Spleen (tissue), 11 donors: ENCODE measurements at regions not wholly inside any gene's neighbourhood (a gene's known extent, or its start where the extent isn't known, plus 50 kb on each side); places are given as distances from the start of the nearest gene placed in this dataset.

Experiments
- DNase-seq: peaks from one replicate; pipeline ENCODE4 v3.0.0-alpha.2; 2020
- H3K27ac ChIP-seq, 8 donors: fragments of 200-600 bp; sonication (generic) in 7 of 8; 1 replicate in 4 of 8; 2 replicates in 4 of 8; pipeline versions ENCODE4 v1.5.0 to v1.8.0; 2016 to 2021; ENCODE audit warnings: inconsistent platforms in 4 of 8, mild to moderate bottlenecking in 4 of 8, moderate library complexity in 1 of 8
- H3K27me3 ChIP-seq, 7 donors: fragments of 200-600 bp; sonication (generic) in 6 of 7; replicated peaks in 1 of 7; 1 replicate in 4 of 7; 2 replicates in 3 of 7; pipeline versions ENCODE4 v1.5.0 to v1.8.0; 2016 to 2021; ENCODE audit warnings: inconsistent platforms in 3 of 7, mild to moderate bottlenecking in 1 of 7
- H3K36me3 ChIP-seq, 6 donors: fragments of 200-600 bp; sonication (generic) in 5 of 6; 1 replicate in 4 of 6; 2 replicates in 2 of 6; pipeline versions ENCODE4 v1.5.0 to v1.8.0; 2016 to 2021; ENCODE audit warnings: inconsistent platforms in 2 of 6
- H3K4me1 ChIP-seq, 6 donors: fragments of 200-600 bp; sonication (generic) in 5 of 6; 1 replicate in 3 of 6; 2 replicates in 3 of 6; pipeline versions ENCODE4 v1.5.0 to v1.8.0; 2016 to 2021; ENCODE audit warnings: inconsistent platforms in 3 of 6
- H3K4me3 ChIP-seq, 8 donors: fragments of 200-600 bp; sonication (generic) in 7 of 8; 1 replicate in 4 of 8; 2 replicates in 4 of 8; pipeline versions ENCODE4 v1.5.0 to v1.8.0; 2016 to 2021; ENCODE audit warnings: inconsistent platforms in 4 of 8, mild to moderate bottlenecking in 4 of 8, moderate library complexity in 2 of 8
- H3K9me3 ChIP-seq, 8 donors: fragments of 200-600 bp; sonication (generic) in 7 of 8; 1 replicate in 4 of 8; 2 replicates in 4 of 8; pipeline versions ENCODE4 v1.5.0 to v1.8.0; 2016 to 2021; ENCODE audit warnings: inconsistent platforms in 4 of 8
- POLR2A ChIP-seq, 3 donors: fragments of 450-650 bp; IDR thresholded peaks; one replicate each; pipeline ENCODE4 v1.5.1; 2017; ENCODE audit warnings: antibody characterized with exemption in 3 of 3, mild to moderate bottlenecking in 1 of 3
- POLR2AphosphoS5 ChIP-seq, 3 donors: sonication (generic); formaldehyde crosslinking; IDR thresholded peaks; one replicate each; pipeline ENCODE4 v1.5.1; 2017; ENCODE audit warnings: antibody characterized with exemption in 3 of 3
- WGBS, 5 donors: extraction: QIAGEN DNeasy Blood & Tissue Kit in 3 of 5; methylation state at CpG; one replicate each; pipeline versions ENCODE4 v1.1.5 to v1.1.7; 2013 to 2018; 5-methylcytosine and 5-hydroxymethylcytosine counted together
- intact Hi-C: fragments of 100-400 bp; cut with DNase I; formaldehyde crosslinking; loops from one replicate; pipeline ENCODE4 v1.15.0; 2023; ENCODE audit warnings: low total_unique reads
- TF ChIP-seq, protein P1 (sequence below), 11 experiments: fragments of 200-600 bp in 7 of 11; fragments of 450-650 bp in 4 of 11; sonication (generic) in 4 of 11; IDR thresholded peaks in 8 of 11; conservative IDR thresholded peaks in 3 of 11; 1 replicate in 7 of 11; 2 replicates in 4 of 11; pipeline versions ENCODE4 v1.4.0 to v1.8.0; 2016 to 2021; ENCODE audit warnings: antibody characterized with exemption in 11 of 11, inconsistent platforms in 4 of 11, mild to moderate bottlenecking in 1 of 11
- donor health status: healthy with polysubstance abuse.
- donor health status: DM: no; HTN: no; CAD: no; lungs with moderate emphysema.
- donor health status: DM: no; HTN: no; CAD: no.
- donor health status: Bipolar disorder and iron deficiency.
- donor health status: healthy.
- donor health status: DM: no; HTN: no; CAD: no.
- donor health status: DM: yes; HTN: yes; CAD: no.

DNA sequence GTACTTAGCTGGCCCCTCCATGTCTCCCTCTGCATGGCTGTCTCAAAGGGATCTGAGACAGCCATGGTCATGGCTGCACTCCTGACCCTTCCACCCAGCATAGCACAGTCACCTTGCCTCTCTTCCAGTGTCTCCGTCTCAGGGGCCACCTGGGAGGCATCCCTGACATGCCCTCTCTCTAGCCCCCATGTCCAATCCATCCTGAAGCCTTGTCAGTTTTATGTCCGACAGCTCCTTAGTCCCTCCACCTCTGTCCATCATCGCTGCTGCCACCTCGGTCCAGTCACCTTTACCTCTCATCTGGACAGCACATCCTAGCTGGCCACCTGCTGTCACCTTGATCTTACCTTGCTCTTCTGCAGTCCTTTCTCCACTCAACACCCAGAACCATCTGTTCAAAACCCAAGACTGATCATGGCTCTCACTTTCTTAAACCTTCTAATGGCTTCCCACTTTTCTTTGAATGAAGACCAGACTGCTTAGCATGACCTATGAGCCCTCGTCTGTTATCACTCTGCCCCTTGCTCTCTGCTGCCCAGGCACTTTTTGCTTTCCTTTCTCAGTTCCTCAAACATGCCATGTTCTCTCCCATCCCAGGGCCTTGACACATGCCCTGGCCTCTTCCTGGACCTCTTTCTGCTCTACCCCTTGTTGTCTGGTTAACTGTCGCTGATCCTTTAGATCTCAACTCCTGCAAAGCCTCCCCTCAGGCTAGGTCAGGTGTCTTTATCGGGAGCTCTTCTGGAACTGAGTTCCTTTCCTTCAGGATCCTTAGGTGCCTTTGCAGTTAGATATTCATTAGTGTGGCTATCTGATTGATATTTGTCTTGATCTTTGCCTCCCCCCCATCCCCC is 181.8 kb upstream of the PITX1 start:
- H3K36me3 ChIP-seq, result no peaks in the 10 kb centered on the region
- H3K9me3 ChIP-seq, result no peaks in the 10 kb centered on the region
- WGBS, 5 donors, result 68 to 80% (median 74%) methylated on average over 7 of the region's 7 CpGs
- DNase-seq, result peak; percentile 40
- peaks cover 0 to 15% (median 0%) of the 10 kb centered on the region in 6 donors for H3K4me1 ChIP-seq
- no peak overlapping the region for H3K27ac ChIP-seq
- intact Hi-C loops, result no loop called here
- peaks cover 0 to 10% (median 0%) of the 10 kb centered on the region in 7 donors for H3K27me3 ChIP-seq
- no peak overlapping the region for H3K4me3 ChIP-seq
- TF ChIP-seq, protein P1, sequence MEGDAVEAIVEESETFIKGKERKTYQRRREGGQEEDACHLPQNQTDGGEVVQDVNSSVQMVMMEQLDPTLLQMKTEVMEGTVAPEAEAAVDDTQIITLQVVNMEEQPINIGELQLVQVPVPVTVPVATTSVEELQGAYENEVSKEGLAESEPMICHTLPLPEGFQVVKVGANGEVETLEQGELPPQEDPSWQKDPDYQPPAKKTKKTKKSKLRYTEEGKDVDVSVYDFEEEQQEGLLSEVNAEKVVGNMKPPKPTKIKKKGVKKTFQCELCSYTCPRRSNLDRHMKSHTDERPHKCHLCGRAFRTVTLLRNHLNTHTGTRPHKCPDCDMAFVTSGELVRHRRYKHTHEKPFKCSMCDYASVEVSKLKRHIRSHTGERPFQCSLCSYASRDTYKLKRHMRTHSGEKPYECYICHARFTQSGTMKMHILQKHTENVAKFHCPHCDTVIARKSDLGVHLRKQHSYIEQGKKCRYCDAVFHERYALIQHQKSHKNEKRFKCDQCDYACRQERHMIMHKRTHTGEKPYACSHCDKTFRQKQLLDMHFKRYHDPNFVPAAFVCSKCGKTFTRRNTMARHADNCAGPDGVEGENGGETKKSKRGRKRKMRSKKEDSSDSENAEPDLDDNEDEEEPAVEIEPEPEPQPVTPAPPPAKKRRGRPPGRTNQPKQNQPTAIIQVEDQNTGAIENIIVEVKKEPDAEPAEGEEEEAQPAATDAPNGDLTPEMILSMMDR (IDR thresholded peaks at IDR 0.05 in 8 of 11, conservative IDR thresholded peaks at IDR 0.05 in 3 of 11), result no peak
- TF ChIP-seq POLR2AphosphoS5 (IDR thresholded peaks at IDR 0.05) (no peak), POLR2A (IDR thresholded peaks at IDR 0.05) (no peak)

DNA sequence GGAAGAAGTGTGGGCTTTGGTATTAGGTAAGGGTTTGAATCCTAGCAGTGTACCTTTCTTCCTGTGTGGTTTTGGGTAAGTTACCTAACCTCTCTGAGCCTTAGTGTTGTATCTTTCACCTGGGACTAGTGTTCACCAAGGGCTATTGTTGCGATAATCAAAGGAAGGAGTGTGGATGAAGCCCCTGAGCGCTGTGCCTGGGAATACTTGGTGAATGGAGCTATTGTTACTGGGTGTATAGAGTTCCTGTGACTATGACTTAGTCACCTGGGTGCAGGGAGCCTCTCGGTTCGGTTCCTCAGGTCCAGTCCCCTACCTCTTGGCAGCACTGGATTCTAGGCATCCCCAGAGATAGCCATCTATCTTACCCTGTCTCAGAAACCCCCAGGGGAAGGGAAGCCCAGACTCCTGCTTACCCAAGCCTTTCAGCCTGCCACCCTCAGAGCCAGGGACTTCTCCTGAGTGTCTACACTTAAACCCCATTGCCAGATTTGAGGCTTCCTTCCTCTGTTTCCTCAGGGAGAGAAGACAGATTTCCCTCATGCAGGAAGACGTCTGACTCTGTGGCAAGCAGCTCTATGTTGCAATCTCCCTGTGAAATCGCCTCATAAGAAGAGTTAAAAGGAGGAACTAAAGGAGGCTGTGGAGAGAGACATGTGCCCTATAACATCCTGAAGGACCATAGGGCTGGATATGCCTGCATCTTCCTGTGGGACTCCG is 181.0 kb upstream of the PITX1 start:
- Histone ChIP-seq H3K27me3 (peaks cover 0 to 10% (median 0%) of the 10 kb centered on the region in 7 donors), H3K36me3 (no peaks in the 10 kb centered on the region), H3K27ac (no peak overlapping the region), H3K4me3 (no peak overlapping the region), H3K9me3 (no peaks in the 10 kb centered on the region), H3K4me1 (peaks cover 0 to 15% (median 0%) of the 10 kb centered on the region in 6 donors)
- intact Hi-C loops, result no loop called here
- WGBS, 5 donors, result 35 to 40% (median 38%) methylated on average over 7 of the region's 7 CpGs
- TF ChIP-seq POLR2A (IDR thresholded peaks at IDR 0.05), result no peak
- TF ChIP-seq, protein P1 (IDR thresholded peaks at IDR 0.05 in 8 of 11, conservative IDR thresholded peaks at IDR 0.05 in 3 of 11), result no peak
- TF ChIP-seq POLR2AphosphoS5 (IDR thresholded peaks at IDR 0.05), result no peak
- no peak for DNase-seq

GRCh38 chr5:135213466-135214239 is 179.6 kb upstream of the PITX1 start:
- Histone ChIP-seq H3K27ac (no peak overlapping the region), H3K9me3 (no peaks in the 10 kb centered on the region), H3K4me3 (no peak overlapping the region), H3K27me3 (peaks cover 0 to 17% (median 0%) of the 10 kb centered on the region in 7 donors), H3K4me1 (peaks cover 0 to 15% (median 3%) of the 10 kb centered on the region in 6 donors), H3K36me3 (no peaks in the 10 kb centered on the region)
- peak; percentile 56 for DNase-seq
- 80 to 90% (median 82%) methylated on average over 15 of the region's 15 CpGs for WGBS, 5 donors
- TF ChIP-seq POLR2A (IDR thresholded peaks at IDR 0.05) (no peak), POLR2AphosphoS5 (IDR thresholded peaks at IDR 0.05) (no peak)
- TF ChIP-seq, protein P1 (IDR thresholded peaks at IDR 0.05 in 8 of 11, conservative IDR thresholded peaks at IDR 0.05 in 3 of 11), result no peak
- intact Hi-C loops, result no loop called here
